OCI-LY1 (cell line): ENCODE measurements at regions not wholly inside any gene's neighbourhood (a gene's known extent, or its start where the extent isn't known, plus 50 kb on each side); places are given as distances from the start of the nearest gene placed in this dataset.

Experiments used
- EZH2 ChIP-seq: fragments of 200-600 bp; sonication (generic), shearing (Covaris generic); IDR thresholded peaks from 2 replicates; pipeline ENCODE4 v1.8.0; 2017; ENCODE audit warnings: borderline replicate concordance, mixed run types, mild to moderate bottlenecking, antibody characterized with exemption, low read length, moderate library complexity, mixed read lengths
- TF ChIP-seq, protein P1 (sequence below): fragments of 200-600 bp; sonication (generic), shearing (Covaris generic); IDR thresholded peaks from 2 replicates; pipeline ENCODE4 v1.5.1; 2017; ENCODE audit warnings: mild to moderate bottlenecking, antibody characterized with exemption, low read length, moderate library complexity, mixed read lengths

DNA sequence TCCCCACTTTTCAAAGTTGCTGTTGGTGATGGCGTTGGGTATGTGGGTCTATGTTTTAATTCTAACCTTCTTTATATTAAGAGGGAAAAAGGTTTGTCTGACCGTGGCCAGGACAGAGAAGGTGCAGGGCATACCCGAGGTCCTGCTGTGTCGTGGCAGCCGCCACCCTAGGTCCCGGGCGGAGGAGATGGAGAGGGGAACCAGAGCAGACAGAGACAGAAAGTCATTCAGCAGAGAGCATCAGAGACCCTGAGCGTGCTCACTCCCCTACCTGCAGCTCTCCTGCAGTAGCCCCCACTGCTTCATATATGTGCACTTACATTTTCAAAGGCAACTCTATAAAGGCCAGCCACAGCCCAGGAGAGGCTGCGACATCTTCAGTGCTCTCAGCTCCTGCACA, 327.2 kb upstream of the TNRC6C start:
- TF ChIP-seq, protein P1, sequence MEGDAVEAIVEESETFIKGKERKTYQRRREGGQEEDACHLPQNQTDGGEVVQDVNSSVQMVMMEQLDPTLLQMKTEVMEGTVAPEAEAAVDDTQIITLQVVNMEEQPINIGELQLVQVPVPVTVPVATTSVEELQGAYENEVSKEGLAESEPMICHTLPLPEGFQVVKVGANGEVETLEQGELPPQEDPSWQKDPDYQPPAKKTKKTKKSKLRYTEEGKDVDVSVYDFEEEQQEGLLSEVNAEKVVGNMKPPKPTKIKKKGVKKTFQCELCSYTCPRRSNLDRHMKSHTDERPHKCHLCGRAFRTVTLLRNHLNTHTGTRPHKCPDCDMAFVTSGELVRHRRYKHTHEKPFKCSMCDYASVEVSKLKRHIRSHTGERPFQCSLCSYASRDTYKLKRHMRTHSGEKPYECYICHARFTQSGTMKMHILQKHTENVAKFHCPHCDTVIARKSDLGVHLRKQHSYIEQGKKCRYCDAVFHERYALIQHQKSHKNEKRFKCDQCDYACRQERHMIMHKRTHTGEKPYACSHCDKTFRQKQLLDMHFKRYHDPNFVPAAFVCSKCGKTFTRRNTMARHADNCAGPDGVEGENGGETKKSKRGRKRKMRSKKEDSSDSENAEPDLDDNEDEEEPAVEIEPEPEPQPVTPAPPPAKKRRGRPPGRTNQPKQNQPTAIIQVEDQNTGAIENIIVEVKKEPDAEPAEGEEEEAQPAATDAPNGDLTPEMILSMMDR: no peak
- TF ChIP-seq EZH2: no peak
